ENCODE measurements at regions not wholly inside any gene's neighbourhood (a gene's known extent, or its start where the extent isn't known, plus 50 kb on each side); places are given as distances from the start of the nearest gene placed in this dataset.
"Not testable (repeated sequence)": the region's sequence is repeated elsewhere in the genome, so short reads cannot be mapped to it uniquely, and the experiment has no call there.

DNA sequence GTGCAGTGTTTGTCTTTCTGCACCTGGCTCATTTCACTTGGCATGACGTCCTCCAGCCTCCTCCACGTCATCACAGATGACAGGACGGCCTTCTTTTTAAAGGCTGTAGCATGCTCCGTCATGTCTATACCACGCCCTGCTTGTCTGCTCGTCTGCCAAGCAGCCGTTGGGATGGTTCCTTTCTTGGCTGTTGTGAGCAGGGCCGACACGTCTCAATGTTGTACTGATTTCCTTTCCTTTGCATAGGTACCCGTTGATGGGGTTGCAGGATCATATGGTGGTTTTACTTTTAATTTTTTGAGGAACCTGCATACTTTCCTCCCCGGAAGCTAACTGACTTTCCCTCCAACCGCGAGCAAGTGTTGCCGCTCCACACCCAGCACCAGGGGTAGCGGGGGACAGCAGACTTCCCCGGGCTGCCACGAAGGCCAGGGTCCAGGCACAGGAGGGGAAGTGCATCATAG lies 212.2 kb upstream of the ZNF469 start:
- DNase-seq (ENCODE audit: low spot score in 2 of 2): no peak
- Mint-ChIP-seq H3K9me3 (peaks cover 0 to 4% of the 10 kb centered on the region in 2 donors), H3K27ac (no peak overlapping the region), H3K36me3 (peaks cover 0 to 16% of the 10 kb centered on the region in 2 donors)
- no peak for ATAC-seq

GRCh38 chr16:88171126-88171525 lies 211.6 kb upstream of the ZNF469 start:
- peaks cover 0 to 16% of the 10 kb centered on the region in 2 donors for H3K36me3 Mint-ChIP-seq
- ATAC-seq, H3K27ac Mint-ChIP-seq, H3K9me3 Mint-ChIP-seq: not testable (repeated sequence)
- DNase-seq (ENCODE audit: low spot score in 2 of 2): peak in 1 of 2 donors; percentile 9

DNA sequence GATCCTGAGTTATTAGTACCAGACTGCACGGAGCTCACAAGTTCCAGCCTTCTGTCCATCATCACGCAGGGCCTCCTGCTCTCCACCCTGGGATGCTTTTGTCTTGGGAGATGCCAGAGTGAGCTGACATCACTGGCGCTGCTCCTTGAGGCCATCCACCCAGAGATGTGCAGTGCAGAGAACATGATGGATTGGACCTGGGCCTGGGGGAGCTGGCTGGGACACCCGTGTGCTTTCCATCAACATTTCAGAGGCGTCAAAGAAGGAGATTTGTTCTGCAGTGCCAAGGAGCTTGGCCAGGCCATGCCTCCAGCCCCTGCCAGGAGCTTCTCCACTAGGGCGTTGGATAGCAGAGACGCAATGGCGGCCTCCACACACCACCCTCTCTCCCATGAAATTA lies 206.6 kb upstream of the ZNF469 start:
- peaks cover 0 to 16% of the 10 kb centered on the region in 2 donors for H3K36me3 Mint-ChIP-seq
- H3K9me3 Mint-ChIP-seq: not testable (repeated sequence)

DNA sequence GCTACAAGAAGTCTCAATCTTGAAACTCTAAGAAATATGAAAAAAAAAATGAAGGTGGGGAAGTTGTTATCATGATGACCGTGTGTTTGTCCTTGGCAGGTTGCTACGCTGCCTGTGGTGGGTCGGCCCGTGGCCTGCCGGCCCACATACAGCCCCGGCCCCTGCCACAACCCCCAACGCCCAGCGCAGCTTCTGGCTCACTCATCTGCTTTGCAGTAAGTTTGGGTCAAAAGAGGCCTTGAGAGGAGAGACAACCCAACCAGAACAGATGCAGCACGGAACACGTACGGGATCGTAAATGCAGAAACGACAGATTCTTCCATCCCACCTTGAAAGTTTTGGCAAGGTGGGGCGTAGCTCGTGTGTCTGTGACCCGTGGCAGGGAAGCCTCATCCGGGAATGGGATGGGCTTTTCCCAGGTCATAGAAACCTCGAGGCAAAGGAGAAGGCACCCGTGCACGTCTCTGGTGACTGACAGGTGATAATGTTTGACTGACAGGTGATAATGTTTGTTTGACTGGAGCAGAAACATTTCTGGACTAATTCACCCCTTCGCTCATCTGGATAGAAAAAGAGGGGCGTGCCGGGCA lies 206.1 kb upstream of the ZNF469 start:
- H3K36me3 Mint-ChIP-seq: peaks cover 0 to 12% of the 10 kb centered on the region in 2 donors
- DNase-seq (ENCODE audit: low spot score in 2 of 2); ATAC-seq; H3K9me3 Mint-ChIP-seq; H3K27ac Mint-ChIP-seq: not testable (repeated sequence)

More for the DNA sequence above, 206.6 kb upstream of the ZNF469 start:
- H3K27ac Mint-ChIP-seq; DNase-seq (ENCODE audit: low spot score in 2 of 2); ATAC-seq: not testable (repeated sequence)

DNA sequence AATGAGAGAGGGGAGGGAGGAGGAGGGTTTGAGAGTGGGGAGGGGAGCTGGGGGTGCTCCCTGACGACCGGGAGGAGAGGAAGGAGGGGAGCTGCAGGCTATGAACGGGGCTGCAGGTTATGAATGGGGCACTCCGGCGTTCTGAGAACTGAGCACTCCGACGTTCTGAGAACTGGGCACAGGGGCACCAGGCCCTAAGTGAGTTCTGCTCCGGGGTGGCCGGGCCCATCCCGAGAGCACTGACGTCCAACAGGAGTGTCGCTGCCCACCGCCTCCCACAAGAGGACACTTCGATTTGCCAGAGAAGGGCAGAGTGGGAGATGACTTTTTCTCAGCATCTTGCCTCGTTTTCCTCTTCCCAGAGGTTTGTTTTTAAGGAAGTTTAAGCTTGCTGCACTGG lies 204.5 kb upstream of the ZNF469 start:
- not testable (repeated sequence) for ATAC-seq, H3K9me3 Mint-ChIP-seq, H3K36me3 Mint-ChIP-seq

GRCh38 chr16:88178896-88179295 lies 203.9 kb upstream of the ZNF469 start:
- H3K27ac Mint-ChIP-seq, H3K9me3 Mint-ChIP-seq, ATAC-seq, H3K36me3 Mint-ChIP-seq: not testable (repeated sequence)
- DNase-seq (ENCODE audit: low spot score in 2 of 2): peak in 1 of 2 donors; percentile 47

More for the DNA sequence above, 204.5 kb upstream of the ZNF469 start:
- DNase-seq (ENCODE audit: low spot score in 2 of 2): peak in 1 of 2 donors; percentile 23
- not testable (repeated sequence) for H3K27ac Mint-ChIP-seq

DNA sequence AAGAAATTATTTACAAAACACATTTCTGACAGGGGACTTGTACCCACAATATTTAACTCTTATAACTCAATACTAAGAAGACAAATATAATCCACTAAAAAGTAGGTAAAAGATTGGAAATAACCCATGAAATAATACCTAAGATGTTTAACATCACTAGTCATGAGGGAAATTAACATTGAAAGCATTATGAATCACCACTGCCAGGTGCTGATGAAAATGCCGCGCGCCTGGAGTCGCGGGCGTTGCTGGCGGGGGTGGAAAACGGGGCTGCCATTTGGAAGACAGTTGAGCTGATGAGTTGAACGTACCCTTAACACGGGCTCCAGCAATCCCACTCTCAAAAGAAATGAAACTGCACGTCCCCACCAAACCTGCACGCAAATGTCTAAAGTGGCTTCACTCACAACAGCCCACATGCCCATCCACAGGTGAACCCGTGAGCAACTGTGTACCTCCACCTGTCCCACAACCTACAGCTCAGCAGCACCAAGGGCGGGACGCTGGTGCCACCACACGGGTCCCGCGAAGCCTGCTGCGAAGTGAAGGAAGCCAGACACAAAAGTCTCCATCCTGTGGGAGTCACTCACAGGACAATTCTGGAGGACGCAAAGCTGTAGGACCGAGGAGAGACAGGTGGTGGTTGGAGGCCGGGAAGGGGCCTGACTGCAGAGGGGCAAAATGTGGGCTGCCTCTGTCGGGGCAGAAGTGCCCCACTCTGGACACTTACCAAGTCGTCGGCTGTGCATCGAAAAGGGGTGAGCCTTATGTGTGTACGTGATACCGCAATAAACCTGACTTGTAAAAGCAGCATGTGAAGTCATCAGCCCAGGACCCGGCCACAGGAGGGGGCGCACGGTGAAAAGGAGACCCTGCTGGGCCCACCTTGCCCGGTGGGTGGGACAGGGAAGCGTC lies 199.5 kb upstream of the ZNF469 start:
- ATAC-seq, H3K36me3 Mint-ChIP-seq, H3K9me3 Mint-ChIP-seq, H3K27ac Mint-ChIP-seq: not testable (repeated sequence)
- peak in 1 of 2 donors; percentile 45 for DNase-seq (ENCODE audit: low spot score in 2 of 2)

GRCh38 chr16:88184053-88184452 lies 198.7 kb upstream of the ZNF469 start:
- H3K36me3 Mint-ChIP-seq, H3K27ac Mint-ChIP-seq, ATAC-seq, H3K9me3 Mint-ChIP-seq: not testable (repeated sequence)
- DNase-seq (ENCODE audit: low spot score in 2 of 2): peak in 1 of 2 donors; percentile 13

- not testable (repeated sequence) for ATAC-seq, H3K36me3 Mint-ChIP-seq, H3K9me3 Mint-ChIP-seq
- peak in 1 of 2 donors; percentile 44 for DNase-seq (ENCODE audit: low spot score in 2 of 2)
- peak overlapping the region in 1 of 2 donors; percentile 36 for H3K27ac Mint-ChIP-seq
Observed at GRCh38 chr16:88184566-88185355, 198.0 kb upstream of the ZNF469 start.

DNA sequence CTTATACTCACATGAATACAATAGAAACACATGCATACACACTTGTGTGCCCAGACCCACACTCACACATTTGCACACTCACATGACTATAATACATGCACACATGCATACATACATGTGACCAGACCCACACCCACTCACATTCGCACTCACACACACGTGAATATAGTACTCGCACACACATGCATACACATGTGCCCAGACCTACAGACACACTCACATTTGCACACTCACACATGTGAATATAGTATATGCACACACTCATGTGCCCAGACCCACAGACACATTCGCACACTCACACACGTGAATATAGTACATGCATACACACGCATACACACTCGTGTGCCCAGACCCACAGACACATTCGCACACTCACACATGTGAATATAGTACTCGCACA lies 197.4 kb upstream of the ZNF469 start:
- H3K9me3 Mint-ChIP-seq; ATAC-seq; H3K27ac Mint-ChIP-seq; H3K36me3 Mint-ChIP-seq; DNase-seq (ENCODE audit: low spot score in 2 of 2): not testable (repeated sequence)

DNA sequence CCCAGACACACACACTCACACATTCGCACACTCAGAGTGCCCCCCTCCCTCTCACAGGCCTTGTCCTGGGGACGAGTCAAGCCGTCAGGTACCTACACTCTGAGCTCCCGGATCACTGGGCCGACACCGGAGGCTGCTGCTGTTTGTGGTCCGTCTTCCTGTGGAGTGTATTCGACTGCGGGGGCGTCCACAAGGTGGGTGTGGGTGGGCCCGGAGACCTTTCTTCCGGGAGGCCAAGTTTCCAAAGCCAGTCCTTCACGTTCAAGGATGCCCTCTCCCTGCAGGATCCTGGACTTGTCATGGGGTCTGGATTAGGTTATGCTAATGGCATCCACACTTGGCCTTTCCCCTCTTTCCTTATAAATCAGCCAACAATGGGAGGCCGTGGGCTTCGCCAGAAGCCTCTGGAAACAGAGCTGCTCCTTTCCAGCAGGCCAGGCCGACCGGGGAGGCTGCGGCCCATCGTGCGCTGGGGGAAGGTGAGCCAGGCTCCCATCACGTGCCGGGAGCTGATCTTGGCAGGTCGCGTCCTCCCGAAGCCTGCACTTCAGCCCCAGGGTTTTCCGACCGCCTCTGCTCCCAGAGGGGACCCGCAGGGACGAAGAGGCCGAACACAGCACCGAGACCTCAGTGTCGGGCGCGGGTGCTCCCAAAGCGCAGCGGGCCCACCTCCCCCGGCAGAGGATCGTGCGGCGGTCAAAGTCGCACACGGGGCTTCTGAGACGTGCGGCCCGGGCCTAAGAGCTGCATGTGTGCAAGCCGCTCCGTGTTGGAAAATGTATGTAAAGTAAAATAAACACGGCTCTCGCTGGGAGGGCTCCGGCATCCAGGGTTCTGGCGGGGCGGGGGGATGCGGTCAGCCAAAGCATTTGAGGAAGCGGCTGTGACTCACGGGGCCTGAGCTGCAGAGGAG lies 196.5 kb upstream of the ZNF469 start:
- DNase-seq (ENCODE audit: low spot score in 2 of 2): peak in 1 of 2 donors; percentile 35
- H3K27ac Mint-ChIP-seq, H3K36me3 Mint-ChIP-seq, ATAC-seq, H3K9me3 Mint-ChIP-seq: not testable (repeated sequence)

DNA sequence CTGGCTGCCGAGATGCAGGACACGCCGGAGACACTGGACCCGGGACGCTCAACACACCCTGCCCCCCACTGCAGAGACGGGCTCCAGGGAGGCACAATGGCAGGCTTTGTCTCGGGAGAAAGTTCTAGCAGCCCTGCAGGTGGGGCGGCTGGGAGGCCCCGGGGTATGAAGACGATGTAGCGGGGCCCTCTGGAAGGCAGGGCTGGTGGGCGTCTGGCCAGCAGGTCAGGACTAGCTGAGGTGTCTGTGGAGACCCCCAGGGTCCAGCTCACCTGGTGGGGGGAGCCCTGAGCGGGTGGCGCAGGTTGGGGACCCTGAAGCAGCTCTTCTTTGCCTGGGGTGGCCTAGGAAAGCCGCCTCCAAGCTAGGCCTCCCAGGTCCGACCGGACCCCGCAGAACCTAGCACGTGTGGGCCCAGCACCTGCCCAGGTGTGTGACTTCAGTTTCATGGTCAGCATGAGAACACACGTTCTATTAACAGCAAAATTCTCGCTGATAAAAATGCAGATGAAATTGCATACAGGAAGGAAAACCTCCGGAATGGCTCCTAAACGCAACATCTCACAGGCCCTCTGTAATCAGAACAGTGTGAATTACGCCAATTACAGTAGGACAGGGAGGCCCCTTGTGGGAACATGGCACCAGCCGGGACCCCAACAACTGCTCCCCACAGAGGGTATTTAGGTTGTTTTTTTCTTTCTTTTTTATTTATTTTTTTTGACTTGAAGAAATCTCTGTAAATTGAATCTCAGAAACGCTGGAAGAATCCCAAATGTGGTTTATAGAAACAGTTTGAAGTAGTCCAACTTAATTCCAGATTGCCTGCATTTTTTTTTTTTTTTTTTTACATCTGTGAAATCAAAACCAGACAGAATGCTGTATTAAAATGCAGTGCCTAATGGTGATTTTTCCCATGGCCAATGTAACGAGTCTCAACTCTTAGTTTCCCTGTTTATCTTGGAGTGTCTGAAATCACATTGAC lies 195.6 kb upstream of the ZNF469 start:
- DNase-seq (ENCODE audit: low spot score in 2 of 2): peak in 1 of 2 donors; percentile 21
- H3K9me3 Mint-ChIP-seq, H3K27ac Mint-ChIP-seq, H3K36me3 Mint-ChIP-seq, ATAC-seq: not testable (repeated sequence)

DNA sequence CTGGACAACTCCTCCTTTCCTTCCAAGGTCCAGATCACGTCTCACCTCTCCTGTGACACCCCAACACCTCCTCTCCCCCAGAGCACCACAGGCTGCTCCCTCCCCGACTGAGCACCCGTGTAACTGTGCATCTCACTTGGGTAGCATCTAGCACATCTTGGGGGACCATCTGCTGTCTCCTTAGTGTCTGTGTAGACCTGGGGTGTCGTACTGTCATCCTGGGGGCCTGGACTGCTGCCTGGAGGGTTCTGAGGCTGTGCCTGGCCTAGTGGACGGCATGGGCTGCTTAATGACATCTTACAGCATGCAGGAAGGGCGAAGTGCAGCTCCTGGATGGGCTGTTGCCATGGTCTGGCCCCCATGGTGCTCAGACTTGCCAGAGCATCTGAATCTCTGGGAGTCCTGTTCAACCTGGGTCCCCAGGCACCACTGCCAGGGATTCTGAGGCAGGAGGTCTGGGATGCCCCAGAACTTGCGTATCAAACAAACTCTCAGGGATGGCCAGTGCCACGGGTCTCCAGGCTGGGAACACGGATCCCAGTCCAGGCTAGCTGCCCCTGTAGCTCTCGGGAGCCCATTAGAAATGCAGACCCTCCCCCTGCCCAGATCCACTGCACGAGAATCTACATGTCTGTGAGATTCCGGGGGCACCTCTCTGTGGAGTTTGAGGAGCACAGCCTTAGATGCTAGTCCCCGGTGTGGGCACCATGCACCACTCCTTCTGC lies 194.4 kb upstream of the ZNF469 start:
- not testable (repeated sequence) for H3K27ac Mint-ChIP-seq, ATAC-seq, H3K36me3 Mint-ChIP-seq
- DNase-seq (ENCODE audit: low spot score in 2 of 2): peak in 1 of 2 donors; percentile 14
- peaks cover 11 to 15% of the 10 kb centered on the region in 2 donors for H3K9me3 Mint-ChIP-seq

DNA sequence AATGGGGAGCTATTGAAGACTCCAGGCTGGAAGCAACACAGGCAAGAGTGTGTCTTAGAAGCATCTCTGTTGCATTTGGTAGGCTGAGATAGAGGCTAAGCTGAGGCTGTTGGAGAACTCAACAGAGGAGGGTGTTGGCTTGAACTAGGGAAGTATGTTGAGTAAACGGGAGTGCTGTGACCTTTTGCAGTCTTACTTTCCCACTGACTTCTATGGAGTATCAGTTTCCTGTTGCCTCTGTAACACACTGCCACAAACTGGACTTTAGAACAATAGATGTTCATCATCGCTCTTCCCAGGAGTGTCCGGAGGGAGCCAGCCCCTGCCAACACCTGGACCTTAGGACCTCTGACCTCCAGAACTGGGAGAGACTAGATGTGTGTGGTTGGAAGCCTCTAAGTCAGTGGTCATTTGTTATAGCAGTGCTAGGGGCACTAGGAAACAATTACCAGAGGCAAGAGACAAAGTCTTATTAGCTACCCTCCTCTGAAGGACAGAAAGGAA lies 192.1 kb upstream of the ZNF469 start:
- not testable (repeated sequence) for DNase-seq (ENCODE audit: low spot score in 2 of 2); ATAC-seq; H3K27ac Mint-ChIP-seq; H3K36me3 Mint-ChIP-seq; H3K9me3 Mint-ChIP-seq
